Fibroblast of villous mesenchyme (primary cell): ENCODE measurements at regions not wholly inside any gene's neighbourhood (a gene's known extent, or its start where the extent isn't known, plus 50 kb on each side); places are given as distances from the start of the nearest gene placed in this dataset.

Experiments
- DNase-seq: peaks from one replicate; pipeline ENCODE4 v3.0.0-alpha.2; 2010; ENCODE audit warnings: low read depth
- H3K4me3 ChIP-seq: 2 replicates; pipeline ENCODE4 v1.5.1; 2011; ENCODE audit warnings: low read depth, mild to moderate bottlenecking, low read length
- TF ChIP-seq, protein P1 (sequence below): IDR thresholded peaks from 2 replicates; pipeline ENCODE4 v1.5.1; 2012; ENCODE audit warnings: low read depth, mild to moderate bottlenecking, low read length; ENCODE audit not compliant: insufficient read depth

DNA sequence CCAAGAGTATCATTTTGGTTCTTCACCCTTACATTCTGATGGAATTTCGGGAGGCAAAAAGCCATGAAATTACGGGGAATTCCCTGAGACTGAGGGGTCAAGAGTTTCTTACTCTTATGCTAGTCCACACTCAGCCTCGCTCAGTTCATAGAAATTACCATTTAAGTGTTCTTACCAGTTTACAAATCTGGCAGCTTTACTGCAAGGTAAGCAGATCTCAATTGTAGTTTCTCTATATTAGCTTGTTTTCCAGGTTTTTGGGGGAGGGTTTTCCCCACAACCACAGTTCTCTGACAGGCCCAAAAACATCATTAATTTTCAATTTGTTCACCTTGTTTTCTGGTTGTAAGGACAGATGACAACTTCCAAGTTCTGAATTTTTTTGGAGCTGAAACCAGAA is 1028.4 kb downstream of the FAM181B start:
- TF ChIP-seq, protein P1, sequence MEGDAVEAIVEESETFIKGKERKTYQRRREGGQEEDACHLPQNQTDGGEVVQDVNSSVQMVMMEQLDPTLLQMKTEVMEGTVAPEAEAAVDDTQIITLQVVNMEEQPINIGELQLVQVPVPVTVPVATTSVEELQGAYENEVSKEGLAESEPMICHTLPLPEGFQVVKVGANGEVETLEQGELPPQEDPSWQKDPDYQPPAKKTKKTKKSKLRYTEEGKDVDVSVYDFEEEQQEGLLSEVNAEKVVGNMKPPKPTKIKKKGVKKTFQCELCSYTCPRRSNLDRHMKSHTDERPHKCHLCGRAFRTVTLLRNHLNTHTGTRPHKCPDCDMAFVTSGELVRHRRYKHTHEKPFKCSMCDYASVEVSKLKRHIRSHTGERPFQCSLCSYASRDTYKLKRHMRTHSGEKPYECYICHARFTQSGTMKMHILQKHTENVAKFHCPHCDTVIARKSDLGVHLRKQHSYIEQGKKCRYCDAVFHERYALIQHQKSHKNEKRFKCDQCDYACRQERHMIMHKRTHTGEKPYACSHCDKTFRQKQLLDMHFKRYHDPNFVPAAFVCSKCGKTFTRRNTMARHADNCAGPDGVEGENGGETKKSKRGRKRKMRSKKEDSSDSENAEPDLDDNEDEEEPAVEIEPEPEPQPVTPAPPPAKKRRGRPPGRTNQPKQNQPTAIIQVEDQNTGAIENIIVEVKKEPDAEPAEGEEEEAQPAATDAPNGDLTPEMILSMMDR: no peak

DNA sequence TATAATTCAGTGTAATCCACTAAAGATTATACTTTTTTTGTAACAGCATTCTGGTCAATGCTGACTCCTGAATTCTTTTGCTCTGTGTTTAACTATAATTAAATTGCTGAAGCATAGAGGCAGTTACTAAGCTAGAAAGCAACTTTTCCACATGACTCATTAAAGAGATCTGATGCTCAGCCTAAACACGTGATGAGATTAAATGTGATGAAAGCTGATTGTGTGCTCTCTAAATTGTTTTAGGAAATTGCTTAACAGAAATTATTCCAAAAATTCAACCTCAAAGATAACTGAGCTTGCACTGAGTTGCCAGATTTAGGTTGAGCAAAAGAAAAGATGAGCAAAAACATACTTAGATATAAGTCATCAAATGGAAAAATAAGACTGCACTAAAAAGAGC is 1033.6 kb downstream of the FAM181B start:
- H3K4me3 ChIP-seq: no peak overlapping the region
- TF ChIP-seq, protein P1: no peak
- DNase-seq: no peak

More for the DNA sequence above, 1028.4 kb downstream of the FAM181B start:
- H3K4me3 ChIP-seq: no peak overlapping the region
- DNase-seq: no peak

DNA sequence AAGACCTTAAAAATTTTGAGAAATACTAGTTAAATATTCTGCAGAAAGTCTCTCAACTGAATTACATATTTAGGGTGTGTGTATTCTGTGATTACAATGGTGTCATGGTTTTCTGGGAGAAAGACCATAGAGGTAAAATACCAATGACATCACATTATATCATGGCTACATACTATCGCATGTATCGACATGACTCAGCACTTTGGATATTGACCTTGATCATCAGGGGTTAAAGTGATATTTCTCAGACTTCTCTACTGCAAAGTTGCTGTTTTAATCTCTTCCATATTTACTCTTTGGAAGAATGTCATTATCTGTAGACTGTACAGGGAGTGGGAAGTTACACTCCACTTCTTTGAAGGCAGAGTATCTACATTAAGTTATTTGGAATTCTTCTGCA is 1046.6 kb downstream of the FAM181B start:
- DNase-seq: no peak
- TF ChIP-seq, protein P1: no peak
- no peak overlapping the region for H3K4me3 ChIP-seq

DNA sequence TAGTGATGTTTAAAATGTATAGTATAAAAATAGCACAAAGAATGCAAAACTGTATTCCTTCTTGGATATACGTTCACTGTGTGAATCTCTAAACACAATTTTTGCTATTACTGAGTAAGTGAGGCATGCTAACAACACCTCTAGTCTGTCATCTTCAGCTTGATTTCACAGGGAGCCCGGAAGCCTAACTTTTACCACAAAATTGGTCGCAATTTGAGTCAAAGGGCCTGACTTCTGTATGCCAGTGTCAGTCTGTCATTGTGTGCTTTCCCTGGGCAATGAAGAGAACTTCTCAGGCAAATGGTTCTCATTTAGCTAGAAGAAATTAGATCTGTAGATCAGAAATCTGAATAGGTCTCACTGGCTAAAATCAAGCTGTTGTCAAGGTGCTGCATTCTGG is 1059.5 kb downstream of the FAM181B start:
- TF ChIP-seq, protein P1: no peak
- no peak overlapping the region for H3K4me3 ChIP-seq
- DNase-seq: no peak

DNA sequence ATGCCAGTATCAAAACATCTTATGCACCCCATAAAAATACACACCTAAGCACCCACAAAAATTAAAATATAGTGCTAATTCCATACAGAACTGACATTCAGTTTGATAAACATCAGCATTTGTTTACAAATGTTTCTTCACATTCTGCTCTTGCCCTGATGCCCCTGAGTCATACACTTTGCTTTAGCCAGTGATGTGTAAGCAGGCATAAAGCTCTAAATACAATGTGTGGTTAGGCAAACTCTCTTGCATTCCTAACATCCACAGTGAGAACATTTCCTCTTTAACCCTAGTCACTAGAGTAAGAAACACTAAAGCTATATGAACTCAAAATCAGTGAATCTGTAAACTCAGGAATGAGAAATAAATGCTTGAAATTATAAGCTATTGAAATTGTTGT is 1060.7 kb downstream of the FAM181B start:
- H3K4me3 ChIP-seq: no peak overlapping the region
- TF ChIP-seq, protein P1: no peak
- peak; percentile 2 for DNase-seq

DNA sequence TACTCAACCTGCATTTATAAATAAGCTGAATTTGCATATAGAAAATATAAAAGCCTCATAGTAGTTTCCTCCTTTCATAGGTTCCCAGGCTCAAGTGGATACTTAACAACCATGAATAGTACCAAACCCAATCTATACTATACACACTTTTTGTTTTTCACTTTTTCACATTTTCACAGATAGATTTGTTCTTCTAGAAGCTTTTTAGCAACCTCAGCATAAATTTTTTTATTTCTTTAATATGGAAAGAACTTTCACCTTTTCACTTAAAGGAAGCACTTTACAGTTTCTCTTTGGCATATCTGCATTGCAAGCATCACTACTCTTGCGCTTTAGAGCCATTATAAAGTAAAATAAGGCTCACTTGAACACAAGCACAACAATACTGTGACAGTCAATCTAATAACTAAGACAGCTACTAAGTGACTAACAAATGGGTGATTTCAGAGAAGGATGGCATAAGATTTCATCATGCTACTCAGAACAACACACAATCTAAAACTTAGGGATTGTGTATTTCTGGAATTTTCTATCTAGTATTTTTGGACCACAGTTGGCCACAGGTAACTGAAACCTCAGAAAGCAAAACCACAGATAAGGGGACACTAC is 1063.6 kb downstream of the FAM181B start:
- DNase-seq: no peak
- H3K4me3 ChIP-seq: no peak overlapping the region
- TF ChIP-seq, protein P1: no peak

DNA sequence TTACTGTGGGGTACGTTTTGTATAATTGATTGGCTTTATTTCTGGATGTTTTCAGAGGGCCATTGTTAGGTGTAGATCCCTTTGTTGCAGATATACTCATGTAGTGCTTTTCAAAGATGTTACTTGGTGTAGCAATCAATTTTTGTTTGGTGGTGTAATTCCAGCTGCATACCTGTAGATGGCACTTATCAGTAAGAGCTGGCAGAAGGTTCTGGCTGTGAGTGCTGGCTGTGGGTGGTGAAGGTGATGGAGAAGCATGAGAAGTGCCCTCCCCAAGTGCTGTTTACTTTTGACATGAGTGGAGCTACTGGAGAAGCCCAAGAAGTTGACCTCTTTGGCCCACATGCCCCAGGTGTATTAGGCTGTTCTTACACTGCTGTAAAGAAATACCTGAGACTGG is 1074.9 kb downstream of the FAM181B start:
- TF ChIP-seq, protein P1: peak; percentile 38
- DNase-seq: peak; percentile 2
- no peak overlapping the region for H3K4me3 ChIP-seq
